ENCODE measurements at regions not wholly inside any gene's neighbourhood (a gene's known extent, or its start where the extent isn't known, plus 50 kb on each side); places are given as distances from the start of the nearest gene placed in this dataset.
A peak's percentile ranks its signal among the peaks of the same experiment; 100 is the strongest.
"Not testable (repeated sequence)": the region's sequence is repeated elsewhere in the genome, so short reads cannot be mapped to it uniquely, and the experiment has no call there.

DNA sequence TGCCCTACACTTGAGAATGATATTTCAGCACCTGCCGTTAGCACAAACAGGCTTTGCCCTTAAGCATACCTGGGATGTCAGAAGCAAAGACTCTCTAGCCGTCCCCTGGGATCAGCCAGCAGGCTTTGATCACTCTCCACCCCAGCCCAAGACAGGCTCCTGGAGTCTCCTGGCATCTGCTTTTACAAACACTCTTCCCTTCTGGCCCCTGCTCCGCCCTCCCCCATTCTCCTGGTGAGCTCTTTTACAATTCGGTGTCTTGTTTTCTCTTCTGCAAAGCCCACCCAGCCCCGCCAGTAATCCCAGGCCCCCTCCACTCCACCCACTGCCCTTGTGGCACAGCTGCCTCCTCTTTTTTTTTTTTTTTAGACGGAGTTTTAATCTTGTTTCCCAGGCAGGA lies 50.4 kb downstream of the KATNIP start:
- Histone ChIP-seq H3K27me3 (no peaks in the 10 kb centered on the region), H3K4me3 (no peak overlapping the region), H3K36me3 (no peaks in the 10 kb centered on the region), H3K9me3 (no peaks in the 10 kb centered on the region), H3K4me1 (no peaks in the 10 kb centered on the region), H3K27ac (no peak overlapping the region)
- intact Hi-C loops (cut with DNase I; ENCODE audit: low total_unique reads) (no loop called here), in situ Hi-C loops (cut with MboI; ENCODE audit: low sequenced_read_pairs in 4 of 4) (no loop called here)
- DNase-seq (no peak), ATAC-seq (no peak)
- TF ChIP-seq, protein P1, sequence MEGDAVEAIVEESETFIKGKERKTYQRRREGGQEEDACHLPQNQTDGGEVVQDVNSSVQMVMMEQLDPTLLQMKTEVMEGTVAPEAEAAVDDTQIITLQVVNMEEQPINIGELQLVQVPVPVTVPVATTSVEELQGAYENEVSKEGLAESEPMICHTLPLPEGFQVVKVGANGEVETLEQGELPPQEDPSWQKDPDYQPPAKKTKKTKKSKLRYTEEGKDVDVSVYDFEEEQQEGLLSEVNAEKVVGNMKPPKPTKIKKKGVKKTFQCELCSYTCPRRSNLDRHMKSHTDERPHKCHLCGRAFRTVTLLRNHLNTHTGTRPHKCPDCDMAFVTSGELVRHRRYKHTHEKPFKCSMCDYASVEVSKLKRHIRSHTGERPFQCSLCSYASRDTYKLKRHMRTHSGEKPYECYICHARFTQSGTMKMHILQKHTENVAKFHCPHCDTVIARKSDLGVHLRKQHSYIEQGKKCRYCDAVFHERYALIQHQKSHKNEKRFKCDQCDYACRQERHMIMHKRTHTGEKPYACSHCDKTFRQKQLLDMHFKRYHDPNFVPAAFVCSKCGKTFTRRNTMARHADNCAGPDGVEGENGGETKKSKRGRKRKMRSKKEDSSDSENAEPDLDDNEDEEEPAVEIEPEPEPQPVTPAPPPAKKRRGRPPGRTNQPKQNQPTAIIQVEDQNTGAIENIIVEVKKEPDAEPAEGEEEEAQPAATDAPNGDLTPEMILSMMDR (IDR thresholded peaks at IDR 0.05 in 4 of 5, conservative IDR thresholded peaks at IDR 0.05 in 1 of 5) = no peak
- no peak for TF ChIP-seq POLR2A (IDR thresholded peaks at IDR 0.05)

DNA sequence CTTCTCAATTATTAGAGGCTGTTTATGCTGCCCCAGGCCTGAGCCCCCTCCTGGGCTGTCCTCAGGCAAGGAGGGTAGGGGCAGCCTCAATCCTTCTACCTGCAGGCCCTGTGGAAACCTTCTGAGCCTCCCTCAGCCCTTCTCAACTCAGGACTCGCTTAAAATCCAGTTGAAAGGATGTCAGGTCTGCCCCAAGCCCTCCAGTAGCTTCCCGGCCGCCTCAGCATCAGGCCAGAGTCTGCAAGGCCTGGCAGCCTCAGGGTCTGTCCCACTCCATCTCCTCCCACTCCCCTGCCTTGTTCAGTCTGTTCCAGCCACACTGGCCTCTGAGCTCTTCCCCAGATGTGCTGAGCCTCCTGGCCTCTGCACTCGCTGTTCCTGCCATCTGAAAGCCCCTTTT lies 52.2 kb downstream of the KATNIP start:
- intact Hi-C loops (cut with DNase I; ENCODE audit: low total_unique reads) = no loop called here
- no peak for DNase-seq
- no peaks in the 10 kb centered on the region for H3K4me1 ChIP-seq
- H3K4me3 ChIP-seq = no peak overlapping the region
- no peaks in the 10 kb centered on the region for H3K27me3 ChIP-seq
- in situ Hi-C loops (cut with MboI; ENCODE audit: low sequenced_read_pairs in 4 of 4) = no loop called here
- no peaks in the 10 kb centered on the region for H3K9me3 ChIP-seq
- TF ChIP-seq, protein P1 (IDR thresholded peaks at IDR 0.05 in 4 of 5, conservative IDR thresholded peaks at IDR 0.05 in 1 of 5) = no peak
- TF ChIP-seq POLR2A (IDR thresholded peaks at IDR 0.05) = no peak
- ATAC-seq = no peak
- H3K27ac ChIP-seq = no peak overlapping the region
- no peaks in the 10 kb centered on the region for H3K36me3 ChIP-seq

DNA sequence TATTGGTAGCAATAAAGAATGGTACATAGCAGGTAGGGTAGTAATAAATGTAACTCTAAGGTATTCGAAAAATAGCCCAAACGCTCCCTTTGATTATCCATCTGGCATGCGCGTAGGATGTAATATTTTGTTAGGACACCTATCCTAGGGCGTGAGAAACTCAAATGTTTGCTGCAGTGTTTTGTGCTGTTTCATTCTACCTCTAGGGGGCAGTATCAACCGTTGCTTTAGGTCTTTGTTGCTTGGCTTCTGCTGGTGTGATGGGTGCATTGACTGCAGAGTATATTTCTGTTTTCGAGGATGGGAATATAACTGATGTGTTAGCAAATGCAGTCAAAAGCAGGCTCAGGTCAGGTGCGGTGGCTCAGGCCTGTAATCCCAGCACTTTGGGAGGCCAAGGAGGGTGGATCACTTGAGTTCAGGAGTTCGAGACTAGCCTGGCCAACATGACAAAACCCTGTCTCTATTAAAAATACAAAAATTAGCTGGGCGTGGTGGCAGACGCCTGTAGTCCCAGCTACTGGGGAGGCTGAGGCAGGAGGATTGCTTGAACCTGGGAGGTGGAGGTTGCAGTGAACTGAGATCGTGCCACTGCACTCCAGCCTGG lies 55.7 kb downstream of the KATNIP start:
- TF ChIP-seq, protein P1 (IDR thresholded peaks at IDR 0.05 in 4 of 5, conservative IDR thresholded peaks at IDR 0.05 in 1 of 5) = peak in 1 of 5 experiments; percentile 37
- H3K4me3 ChIP-seq; DNase-seq; intact Hi-C loops (cut with DNase I; ENCODE audit: low total_unique reads); in situ Hi-C loops (cut with MboI; ENCODE audit: low sequenced_read_pairs in 4 of 4); ATAC-seq; H3K27me3 ChIP-seq; H3K36me3 ChIP-seq; H3K4me1 ChIP-seq; H3K9me3 ChIP-seq; H3K27ac ChIP-seq: not testable (repeated sequence)

DNA sequence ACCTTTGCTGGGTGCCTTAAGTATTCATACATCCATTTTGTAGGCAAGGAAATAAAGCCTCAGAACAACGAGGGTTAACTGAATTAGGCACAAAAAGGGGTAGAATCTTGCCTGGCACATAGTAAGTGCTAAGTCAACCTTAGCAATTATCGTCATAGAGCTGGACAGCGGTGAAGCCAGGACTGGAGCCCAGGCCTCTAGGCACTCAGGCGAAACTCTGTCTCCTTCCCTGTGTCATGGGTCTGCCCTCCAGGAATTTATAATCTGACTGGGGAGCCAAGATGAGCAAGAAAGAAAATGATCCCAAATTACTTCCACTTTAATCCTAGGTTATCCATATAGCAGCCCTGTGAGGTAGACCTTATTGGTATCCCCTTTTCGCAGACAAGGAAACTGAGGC lies 61.4 kb downstream of the KATNIP start:
- Histone ChIP-seq H3K36me3 (no peaks in the 10 kb centered on the region), H3K4me3 (no peak overlapping the region), H3K27ac (no peak overlapping the region), H3K9me3 (no peaks in the 10 kb centered on the region), H3K27me3 (no peaks in the 10 kb centered on the region), H3K4me1 (no peaks in the 10 kb centered on the region)
- no peak for DNase-seq
- in situ Hi-C loops (cut with MboI; ENCODE audit: low sequenced_read_pairs in 4 of 4) (no loop called here), intact Hi-C loops (cut with DNase I; ENCODE audit: low total_unique reads) (no loop called here)
- ATAC-seq = no peak
- TF ChIP-seq POLR2A (IDR thresholded peaks at IDR 0.05) = no peak
- TF ChIP-seq, protein P1 (IDR thresholded peaks at IDR 0.05 in 4 of 5, conservative IDR thresholded peaks at IDR 0.05 in 1 of 5) = no peak

DNA sequence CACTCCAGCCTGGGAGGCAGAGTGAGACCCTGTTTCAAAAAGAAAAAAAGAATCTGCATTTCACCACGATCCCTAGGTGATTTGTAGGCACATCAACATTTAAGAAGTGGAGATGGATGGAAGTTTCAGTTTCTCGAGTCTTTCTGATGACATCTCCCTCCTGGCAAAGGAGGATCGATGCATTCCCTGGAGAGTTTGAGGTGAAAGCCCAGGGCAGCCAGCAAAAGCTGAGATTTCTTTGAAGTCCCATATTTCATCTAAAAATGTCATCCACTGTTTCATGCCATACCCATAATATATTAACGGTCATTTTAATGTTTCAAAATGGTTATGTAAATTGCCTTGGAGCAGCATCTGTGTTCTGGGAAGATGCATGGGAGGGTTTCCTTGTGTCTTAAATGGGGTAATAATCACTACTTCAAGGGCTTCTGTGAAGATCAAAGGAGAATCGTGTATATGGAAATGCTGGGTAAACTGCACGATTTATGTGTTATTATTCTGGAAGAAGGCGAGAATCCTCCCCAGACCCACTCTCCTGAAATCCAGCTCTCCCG lies 63.4 kb downstream of the KATNIP start:
- no peak overlapping the region for H3K4me3 ChIP-seq
- DNase-seq (no peak), ATAC-seq (no peak)
- H3K36me3 ChIP-seq = no peaks in the 10 kb centered on the region
- no peaks in the 10 kb centered on the region for H3K9me3 ChIP-seq
- intact Hi-C loops (cut with DNase I; ENCODE audit: low total_unique reads) (no loop called here), in situ Hi-C loops (cut with MboI; ENCODE audit: low sequenced_read_pairs in 4 of 4) (no loop called here)
- H3K27ac ChIP-seq = no peak overlapping the region
- no peaks in the 10 kb centered on the region for H3K4me1 ChIP-seq
- no peaks in the 10 kb centered on the region for H3K27me3 ChIP-seq
- TF ChIP-seq, protein P1 (IDR thresholded peaks at IDR 0.05 in 4 of 5, conservative IDR thresholded peaks at IDR 0.05 in 1 of 5) = no peak
- no peak for TF ChIP-seq POLR2A (IDR thresholded peaks at IDR 0.05)

All from gastrocnemius medialis (tissue), 4 donors.